NOMO-1 treated with DMSO at 0.1 percent for 48 hours (cell line): ENCODE measurements at regions not wholly inside any gene's neighbourhood (a gene's known extent, or its start where the extent isn't known, plus 50 kb on each side); places are given as distances from the start of the nearest gene placed in this dataset.

Experiments
- DNase-seq: peaks from one replicate; lab custom pipeline; 2025; ENCODE audit not compliant: unreplicated experiment; lab: John Stamatoyannopoulos, UW

- DNase-seq = no peak
Measured at GRCh38 chr2:175476374-175476773, 294.9 kb upstream of the ATP5MC3 start.

DNA sequence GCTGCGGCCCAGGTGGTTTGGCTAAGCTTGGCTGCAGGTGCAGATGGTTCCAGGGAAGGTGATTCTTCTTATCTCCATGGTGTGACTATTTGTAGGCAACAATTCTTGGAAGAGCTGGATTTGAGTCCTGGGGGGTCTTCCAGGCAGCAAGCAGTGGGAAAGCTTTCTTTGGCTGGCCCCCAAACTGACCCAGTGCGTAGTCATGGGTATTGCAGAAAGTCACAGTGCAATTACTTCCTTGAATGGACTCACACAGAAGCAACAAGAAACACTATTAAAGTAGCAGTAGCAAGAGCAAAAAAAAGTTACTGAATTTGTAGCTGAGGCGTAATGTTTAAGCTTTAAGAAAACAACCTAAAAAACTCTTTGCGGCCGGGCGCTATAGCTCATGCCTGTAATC, 293.6 kb upstream of the ATP5MC3 start:
- no peak for DNase-seq

GRCh38 chr2:175468431-175469098, 287.1 kb upstream of the ATP5MC3 start:
- DNase-seq = no peak

DNA sequence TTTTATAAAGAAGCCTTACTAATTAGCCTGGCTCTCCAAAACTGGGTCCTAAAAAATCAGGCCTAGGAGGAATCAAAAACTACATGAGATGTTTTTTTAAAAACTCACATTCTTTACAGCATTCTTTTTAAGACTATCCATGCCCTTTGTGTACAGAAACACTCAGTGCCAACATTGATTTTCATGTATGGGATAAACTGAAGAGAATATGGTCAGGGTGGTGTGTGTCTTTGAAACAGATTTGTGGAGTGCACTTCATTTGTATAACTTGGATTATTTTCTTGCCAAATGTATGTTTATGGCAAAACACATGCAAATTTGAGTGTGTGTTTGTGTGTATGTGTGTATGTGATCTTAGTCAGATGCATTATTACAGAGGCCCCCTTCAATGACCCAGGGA, 283.6 kb upstream of the ATP5MC3 start:
- no peak for DNase-seq

DNA sequence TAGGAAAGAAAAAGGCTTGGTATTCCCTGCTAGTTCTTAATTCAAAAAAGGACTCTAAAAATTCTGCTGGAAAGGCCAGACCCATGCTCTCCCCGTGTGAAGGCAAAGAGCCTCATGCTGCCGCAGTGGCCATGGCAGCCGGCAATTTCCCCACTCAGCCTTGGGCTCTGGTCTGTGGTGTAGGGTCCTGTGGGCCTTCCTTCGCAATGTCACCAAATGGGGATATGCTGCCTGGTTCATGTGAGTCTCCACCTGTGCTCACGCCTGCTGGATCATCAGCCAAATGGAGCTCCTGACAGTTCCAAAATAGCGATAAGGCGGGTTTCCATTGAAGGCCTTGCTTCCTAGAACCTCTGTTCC, 282.8 kb upstream of the ATP5MC3 start:
- no peak for DNase-seq

DNA sequence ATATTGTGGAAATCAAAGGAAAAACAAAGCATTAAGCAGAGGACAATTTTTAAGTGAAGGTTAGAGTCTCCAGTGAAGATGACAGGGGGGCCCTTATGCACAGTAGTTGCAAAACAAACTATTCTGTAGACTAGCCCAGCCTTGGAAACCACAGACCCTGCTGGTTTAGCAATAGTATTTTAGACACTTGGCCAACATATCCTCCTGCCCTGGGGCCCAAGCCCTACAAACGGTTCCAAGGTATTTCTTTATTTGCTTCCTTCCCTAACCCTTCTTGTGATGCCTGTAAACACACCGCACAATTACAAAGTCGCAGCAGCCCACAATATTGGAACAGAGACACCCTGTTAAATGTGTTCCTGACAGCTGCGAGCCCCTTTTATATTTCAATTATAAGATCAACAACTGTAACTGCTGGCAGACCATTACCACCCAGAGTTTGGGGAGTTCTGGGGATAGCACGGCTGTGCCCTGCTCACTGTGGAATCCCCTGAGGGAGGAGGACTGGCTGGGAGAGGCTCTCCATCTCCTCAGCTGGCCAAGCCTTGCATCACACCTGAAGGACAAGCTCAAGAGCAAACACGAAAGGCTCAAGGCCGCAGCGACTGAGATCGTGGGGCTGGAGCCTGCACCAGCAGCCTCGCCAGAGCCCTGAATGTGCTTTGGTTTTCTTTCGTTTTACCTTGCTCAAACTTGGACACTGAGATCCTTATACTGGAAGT, 282.2 kb upstream of the ATP5MC3 start:
- peak; percentile 94 for DNase-seq

GRCh38 chr2:175463169-175463568, 281.7 kb upstream of the ATP5MC3 start:
- no peak for DNase-seq

- DNase-seq = peak; percentile 2
Measured at GRCh38 chr2:175462246-175462645, 280.7 kb upstream of the ATP5MC3 start.

- no peak for DNase-seq
Measured at GRCh38 chr2:175461839-175462238, 280.3 kb upstream of the ATP5MC3 start.

GRCh38 chr2:175457895-175458448, 276.5 kb upstream of the ATP5MC3 start:
- DNase-seq = peak; percentile 65

GRCh38 chr2:175454953-175455389, 273.5 kb upstream of the ATP5MC3 start:
- no peak for DNase-seq

DNA sequence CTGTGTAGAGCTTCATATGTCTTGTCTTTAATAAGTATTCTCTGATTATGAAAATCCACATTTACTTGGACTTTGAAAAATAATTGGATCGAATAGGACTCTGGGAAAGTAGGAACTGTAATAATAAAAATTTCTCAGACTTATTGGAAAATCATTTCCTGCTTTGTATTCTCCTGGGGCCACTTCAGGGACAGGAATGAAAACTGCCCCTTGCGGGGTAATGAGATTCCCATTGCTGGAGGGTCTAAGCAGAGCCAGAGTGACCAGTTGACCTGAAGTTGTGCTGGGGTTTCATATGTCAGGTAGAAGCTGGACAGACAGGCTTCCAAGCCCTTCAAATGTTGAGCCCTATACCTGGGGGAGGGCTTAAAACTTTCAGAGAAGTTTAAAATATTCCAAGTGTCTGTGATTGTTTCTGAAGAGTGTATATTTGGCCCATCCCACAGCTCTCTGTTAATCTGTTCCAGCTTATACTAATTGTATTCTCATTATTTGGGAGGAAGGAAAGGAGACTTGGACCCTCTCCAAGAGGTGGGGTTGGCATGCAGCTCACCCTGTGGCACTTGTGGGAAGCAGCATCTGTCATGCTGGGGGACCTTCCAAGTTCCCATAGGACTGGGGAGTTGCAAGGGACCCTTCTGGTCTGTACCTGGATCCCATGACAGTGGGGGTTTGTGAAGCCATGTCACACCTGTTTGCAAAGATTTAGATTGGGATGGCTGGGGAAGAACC, 268.7 kb upstream of the ATP5MC3 start:
- DNase-seq = no peak

DNA sequence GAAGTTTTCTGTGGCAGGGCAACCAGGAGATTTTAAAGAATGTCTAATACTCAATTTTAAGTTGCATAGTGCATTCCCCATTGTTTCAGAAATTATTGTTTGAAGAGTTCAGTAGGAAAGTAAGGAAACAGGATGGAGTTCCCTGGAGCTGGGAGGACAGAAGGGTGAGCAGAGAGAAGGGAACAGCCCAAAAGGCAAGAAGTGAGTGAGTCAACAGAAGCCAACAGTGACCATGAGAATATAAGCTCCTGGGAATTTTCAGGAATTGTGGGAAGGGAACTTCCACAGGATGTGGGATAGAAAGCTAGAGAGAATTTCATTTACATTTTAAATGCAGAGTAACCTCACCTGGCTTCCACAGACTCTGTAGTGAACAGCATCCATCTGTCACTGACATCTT, 268.1 kb upstream of the ATP5MC3 start:
- no peak for DNase-seq

DNA sequence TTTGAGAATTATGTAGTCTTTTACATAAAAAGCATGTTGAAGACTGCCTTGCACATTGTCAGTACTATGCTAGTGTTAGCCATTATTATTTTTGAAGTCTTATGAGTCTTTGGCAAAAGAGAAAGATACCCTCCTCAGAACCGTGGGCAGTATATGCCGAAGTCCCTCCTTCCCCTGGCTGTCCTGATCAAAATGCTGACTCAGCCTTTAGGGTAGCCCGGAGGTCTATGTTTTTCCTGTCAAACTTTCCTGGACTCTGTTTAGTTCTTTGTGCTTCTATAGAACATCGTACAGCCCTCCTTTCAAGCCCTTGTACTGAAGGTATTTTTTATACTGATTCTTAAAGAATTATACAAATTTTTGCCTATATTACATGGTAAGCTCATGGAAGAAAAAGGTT, 264.7 kb upstream of the ATP5MC3 start:
- DNase-seq = no peak

DNA sequence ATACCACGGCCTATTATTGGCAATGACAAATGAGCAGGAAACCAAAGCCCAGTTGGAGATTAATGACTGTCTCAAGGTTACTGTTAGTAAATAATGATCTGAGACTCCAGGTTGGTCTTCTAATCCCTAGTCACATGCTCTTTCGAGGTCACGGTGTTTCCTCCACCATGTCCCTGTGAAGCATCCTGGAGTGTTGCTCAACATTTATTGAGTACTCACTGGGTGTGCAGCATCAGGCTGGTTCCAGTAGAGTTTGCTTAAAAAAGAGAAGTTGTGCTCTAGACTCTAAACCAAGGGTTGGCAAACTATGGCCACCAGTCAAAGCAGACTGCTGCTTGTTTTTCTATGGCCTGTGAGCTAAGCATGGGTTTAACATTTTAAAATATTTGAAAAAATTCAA, 263.8 kb upstream of the ATP5MC3 start:
- DNase-seq = peak; percentile 90

DNA sequence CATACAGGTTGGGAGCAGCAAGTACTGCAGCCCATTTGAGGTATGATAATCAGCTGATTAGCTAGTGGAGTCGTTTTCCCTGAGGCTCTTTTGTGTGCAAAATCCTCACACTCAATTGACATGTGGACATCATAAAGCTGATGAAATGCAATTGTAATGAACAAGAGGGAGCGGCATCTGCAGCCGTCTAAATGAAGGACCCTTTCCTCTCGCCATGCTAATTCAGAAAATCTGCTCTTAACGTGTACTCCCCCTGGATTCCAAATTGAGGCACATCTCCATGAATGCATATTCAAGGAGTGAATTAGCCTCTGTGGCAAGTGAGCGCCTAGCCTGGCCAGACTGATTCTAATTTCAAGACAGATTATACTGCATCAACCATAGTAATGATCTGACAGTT, 260.9 kb upstream of the ATP5MC3 start:
- no peak for DNase-seq

DNA sequence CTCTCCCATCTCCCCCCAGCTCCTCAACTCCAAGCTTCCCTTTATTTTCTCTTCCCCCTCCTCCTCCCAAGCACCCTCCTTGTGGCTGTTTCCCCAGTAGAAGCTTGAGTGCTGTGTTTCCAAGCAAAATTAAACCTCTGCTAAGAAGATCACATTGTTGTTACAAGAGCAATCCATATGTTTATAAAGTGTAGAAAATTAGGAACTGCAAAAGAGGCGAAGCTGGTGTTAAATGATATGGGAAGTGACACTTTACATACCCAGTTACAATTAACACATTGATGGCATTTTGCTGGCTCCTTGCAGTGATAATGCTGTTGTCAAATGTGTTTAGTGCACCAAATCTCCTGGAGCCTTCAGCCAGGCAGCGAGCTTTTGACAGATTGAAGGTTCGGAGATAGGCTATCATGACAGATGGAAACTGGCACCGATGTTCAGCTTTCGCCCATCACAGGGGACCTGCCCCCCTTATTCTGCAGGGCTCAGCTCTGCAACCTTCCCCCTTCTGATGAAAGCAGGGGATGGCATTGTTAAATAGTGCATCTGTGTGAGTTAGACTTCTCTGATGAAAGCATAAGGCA, 259.8 kb upstream of the ATP5MC3 start:
- DNase-seq = no peak

GRCh38 chr2:175439416-175439815, 257.9 kb upstream of the ATP5MC3 start:
- no peak for DNase-seq

DNA sequence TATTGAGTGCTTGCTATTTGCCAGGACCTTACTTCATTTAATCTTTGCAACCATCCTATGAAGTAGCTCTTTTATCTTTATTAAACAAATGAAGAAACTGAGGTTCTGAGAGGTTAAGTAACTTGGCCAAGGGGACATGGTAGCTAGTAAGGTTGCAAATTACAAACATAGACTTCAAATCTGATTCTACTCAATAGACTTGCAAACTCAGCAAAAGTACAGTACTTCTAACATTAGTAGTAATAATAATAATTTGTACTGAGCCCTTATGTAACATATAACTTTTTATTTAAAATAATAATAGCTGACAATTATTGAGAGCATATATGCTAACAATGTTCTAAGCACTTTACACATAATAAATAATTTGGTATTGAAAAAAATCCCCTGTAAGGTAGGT, 255.7 kb upstream of the ATP5MC3 start:
- no peak for DNase-seq

DNA sequence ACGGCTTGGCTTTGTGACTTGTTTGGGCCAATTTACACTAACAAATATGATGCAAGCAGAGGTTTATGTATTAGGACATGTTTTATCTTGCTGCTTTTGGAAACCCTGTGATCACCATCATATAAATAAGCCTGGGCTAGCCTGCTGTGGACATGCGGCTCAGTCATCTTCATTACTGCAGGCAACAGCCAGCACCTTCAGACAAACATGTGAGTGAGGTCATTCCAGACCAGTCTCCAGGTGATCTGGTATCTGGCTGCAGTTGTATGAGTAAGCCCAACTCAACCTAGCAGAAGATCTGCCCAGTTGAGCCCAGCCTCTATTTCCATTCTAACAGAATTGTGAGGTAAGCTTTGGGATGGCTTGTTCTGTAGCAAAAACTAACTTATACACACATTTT, 254.6 kb upstream of the ATP5MC3 start:
- no peak for DNase-seq

GRCh38 chr2:175435012-175435411, 253.5 kb upstream of the ATP5MC3 start:
- peak; percentile 58 for DNase-seq

GRCh38 chr2:175432793-175433192, 251.3 kb upstream of the ATP5MC3 start:
- no peak for DNase-seq
